HG03108 (cell line): ENCODE measurements at regions not wholly inside any gene's neighbourhood (a gene's known extent, or its start where the extent isn't known, plus 50 kb on each side); places are given as distances from the start of the nearest gene placed in this dataset.
"Not testable (repeated sequence)": the region's sequence is repeated elsewhere in the genome, so short reads cannot be mapped to it uniquely, and the experiment has no call there.

Source experiments
- ATAC-seq: cut with Tn5 transposase; IDR thresholded peaks from one replicate; pipeline ENCODE4 v1.9.1; 2021; ENCODE audit warnings: moderate library complexity; ENCODE audit not compliant: unreplicated experiment

GRCh38 chr1:120240181-120240580 lies 63.9 kb upstream of the SEC22B start:
- ATAC-seq: not testable (repeated sequence)

- ATAC-seq: not testable (repeated sequence)
Observed at GRCh38 chr1:120239351-120239750, 63.0 kb upstream of the SEC22B start.

- not testable (repeated sequence) for ATAC-seq
Observed at GRCh38 chr1:120238867-120239266, 62.5 kb upstream of the SEC22B start.

- not testable (repeated sequence) for ATAC-seq
Observed at GRCh38 chr1:120233661-120234018, 57.3 kb upstream of the SEC22B start.

- ATAC-seq: not testable (repeated sequence)
Observed at GRCh38 chr1:120232834-120233660, 56.7 kb upstream of the SEC22B start.

- ATAC-seq: not testable (repeated sequence)
Observed at GRCh38 chr1:120229835-120230234, 53.5 kb upstream of the SEC22B start.
